ENCODE measurements at regions not wholly inside any gene's neighbourhood (a gene's known extent, or its start where the extent isn't known, plus 50 kb on each side); places are given as distances from the start of the nearest gene placed in this dataset.

- TF ChIP-seq PHF8 (IDR thresholded peaks at IDR 0.05; ENCODE audit: borderline replicate concordance, low read depth) (no peak), CTCF (IDR thresholded peaks at IDR 0.05) (no peak), REST (IDR thresholded peaks at IDR 0.05) (no peak), POLR2AphosphoS2 (conservative IDR thresholded peaks at IDR 0.05; ENCODE audit: low read length) (no peak)
Measured at GRCh38 chr17:52737071-52737470, 578.6 kb upstream of the CA10 start.

All from A549 (cell line).